Heart left ventricle (tissue), 16 donors: ENCODE measurements at regions not wholly inside any gene's neighbourhood (a gene's known extent, or its start where the extent isn't known, plus 50 kb on each side); places are given as distances from the start of the nearest gene placed in this dataset.
A peak's percentile ranks its signal among the peaks of the same experiment; 100 is the strongest.

Source experiments
- ATAC-seq, 4 donors: fragments of 200-7000 bp; cut with Tn5 transposase; one replicate each; pipeline ENCODE4 v1.9.1; 2020 to 2022; ENCODE audit warnings: moderate library complexity in 4 of 4, mild to moderate bottlenecking in 3 of 4, moderate number of reproducible peaks in 1 of 4
- DNase-seq, 5 donors: peaks; one replicate each; pipeline ENCODE4 v3.0.0-alpha.2; 2020
- H3K27ac ChIP-seq, 12 donors: fragments of 200-600 bp; sonication (generic) in 4 of 12; one replicate each; pipeline versions ENCODE4 v1.5.0 to v1.8.0; 2016 to 2022; ENCODE audit warnings: mild to moderate bottlenecking in 2 of 12
- H3K27me3 ChIP-seq, 9 donors: fragments of 200-600 bp; sonication (generic) in 2 of 9; one replicate each; pipeline versions ENCODE4 v1.5.1 to v1.8.0; 2016 to 2022; ENCODE audit warnings: mild to moderate bottlenecking in 3 of 9
- H3K36me3 ChIP-seq, 9 donors: fragments of 200-600 bp; sonication (generic) in 2 of 9; one replicate each; pipeline versions ENCODE4 v1.5.0 to v1.8.0; 2018 to 2022; ENCODE audit warnings: mild to moderate bottlenecking in 2 of 9
- H3K4me1 ChIP-seq, 12 donors: fragments of 200-600 bp; sonication (generic) in 4 of 12; one replicate each; pipeline versions ENCODE4 v1.5.0 to v1.8.0; 2016 to 2022; ENCODE audit warnings: mild to moderate bottlenecking in 3 of 12
- H3K4me3 ChIP-seq, 12 donors: fragments of 200-600 bp; sonication (generic) in 4 of 12; one replicate each; pipeline versions ENCODE4 v1.5.0 to v1.8.0; 2017 to 2022; ENCODE audit warnings: mild to moderate bottlenecking in 9 of 12, moderate library complexity in 4 of 12
- H3K9me3 ChIP-seq, 12 donors: fragments of 200-600 bp; sonication (generic) in 4 of 12; one replicate each; pipeline versions ENCODE4 v1.5.0 to v1.8.0; 2016 to 2022; ENCODE audit warnings: mild to moderate bottlenecking in 1 of 12
- POLR2A ChIP-seq, 2 donors: fragments of 450-650 bp; IDR thresholded peaks; one replicate each; pipeline ENCODE4 v1.6.1; 2017; ENCODE audit warnings: antibody characterized with exemption in 2 of 2, mild to moderate bottlenecking in 2 of 2, moderate library complexity in 2 of 2
- WGBS, 4 donors: extraction: QIAGEN DNeasy Blood & Tissue Kit in 2 of 4; methylation state at CpG; one replicate each; pipeline versions ENCODE4 v1.1.5 to v1.1.7; 2013 to 2018; 5-methylcytosine and 5-hydroxymethylcytosine counted together
- intact Hi-C, 10 donors: fragments of 100-400 bp; cut with DNase I; formaldehyde crosslinking; loops; one replicate each; pipeline versions ENCODE4 v1.11.1 to v1.14.2; 2022
- TF ChIP-seq, protein P1 (sequence below), 12 donors: fragments of 200-600 bp; sonication (generic) in 4 of 12; IDR thresholded peaks; one replicate each; pipeline versions ENCODE4 v1.5.0 to v1.8.0; 2018 to 2022; ENCODE audit warnings: antibody characterized with exemption in 12 of 12, mild to moderate bottlenecking in 5 of 12
- donor health status: ischemic (EF 13 %, LVEDD 7.1; RV severe dilation, severe dysfunction).
- donor health status: healthy with polysubstance abuse.
- donor health status: DM: no; HTN: yes; CAD: no.
- donor health status: DM: no; HTN: no; CAD: no.
- donor health status: ischemic (EF 25% LVEDD 6.9; RV normal size, moderate dysfunction).
- donor health status: ischemic (EF 25% LVEDD 5.7; RV mildly dilated, moderate dysfunction).
- donor health status: healthy.
- donor health status: DM: yes; HTN: yes; CAD: no.
- donor health status: ischemic (EF 35%, LVEDD 5.7; RV mildly dilated, moderate dysfunction).
- donor health status: nonischemic (EF 11% LVEDD 7.7; RV severe dilation, severe dysfunction).
- donor health status: DM: yes; HTN: yes; CAD: no.
- donor health status: PGD.
- donor health status: ischemic (EF 29% LVEDD 5.4; RV normal size, mild dysfunction).
- donor health status: nonischemic (EF 23%, LVEDD 6.1; RV moderate dilation, normal function).

DNA sequence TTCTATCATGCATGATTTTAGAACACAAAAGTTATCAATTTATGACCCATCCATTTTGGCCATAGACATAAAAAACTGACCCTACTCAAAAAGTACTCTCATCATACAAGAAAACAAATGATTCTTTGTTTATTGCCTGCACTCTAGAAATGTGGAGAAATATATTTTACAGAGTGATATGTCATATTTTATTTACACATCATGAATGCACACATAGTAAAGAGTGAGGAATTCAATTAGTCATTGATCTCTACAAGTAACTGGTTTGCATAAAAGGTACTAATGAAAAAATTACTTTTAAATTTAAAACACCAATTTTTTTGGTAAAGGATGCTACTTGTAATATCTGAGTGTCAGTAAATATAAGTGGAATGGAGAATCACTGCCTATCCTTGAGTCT lies 242.5 kb upstream of the FAT4 start:
- intact Hi-C loops: loop anchor here in 1 of 10 donors (10.0 kb wide), 1 partner anchor 737 kb away; no protein-coding TSS in a partner anchor
- DNase-seq (no peak), ATAC-seq (no peak)
- H3K9me3 ChIP-seq: peaks cover 0 to 5% (median 0%) of the 10 kb centered on the region in 12 donors
- peaks cover 0 to 3% (median 0%) of the 10 kb centered on the region in 12 donors for H3K4me1 ChIP-seq
- no peak overlapping the region for H3K27ac ChIP-seq
- H3K27me3 ChIP-seq: no peaks in the 10 kb centered on the region
- no peak overlapping the region for H3K4me3 ChIP-seq
- TF ChIP-seq, protein P1, sequence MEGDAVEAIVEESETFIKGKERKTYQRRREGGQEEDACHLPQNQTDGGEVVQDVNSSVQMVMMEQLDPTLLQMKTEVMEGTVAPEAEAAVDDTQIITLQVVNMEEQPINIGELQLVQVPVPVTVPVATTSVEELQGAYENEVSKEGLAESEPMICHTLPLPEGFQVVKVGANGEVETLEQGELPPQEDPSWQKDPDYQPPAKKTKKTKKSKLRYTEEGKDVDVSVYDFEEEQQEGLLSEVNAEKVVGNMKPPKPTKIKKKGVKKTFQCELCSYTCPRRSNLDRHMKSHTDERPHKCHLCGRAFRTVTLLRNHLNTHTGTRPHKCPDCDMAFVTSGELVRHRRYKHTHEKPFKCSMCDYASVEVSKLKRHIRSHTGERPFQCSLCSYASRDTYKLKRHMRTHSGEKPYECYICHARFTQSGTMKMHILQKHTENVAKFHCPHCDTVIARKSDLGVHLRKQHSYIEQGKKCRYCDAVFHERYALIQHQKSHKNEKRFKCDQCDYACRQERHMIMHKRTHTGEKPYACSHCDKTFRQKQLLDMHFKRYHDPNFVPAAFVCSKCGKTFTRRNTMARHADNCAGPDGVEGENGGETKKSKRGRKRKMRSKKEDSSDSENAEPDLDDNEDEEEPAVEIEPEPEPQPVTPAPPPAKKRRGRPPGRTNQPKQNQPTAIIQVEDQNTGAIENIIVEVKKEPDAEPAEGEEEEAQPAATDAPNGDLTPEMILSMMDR (IDR thresholded peaks at IDR 0.05): no peak
- TF ChIP-seq POLR2A (IDR thresholded peaks at IDR 0.05): no peak
- H3K36me3 ChIP-seq: no peaks in the 10 kb centered on the region

GRCh38 chr4:125070861-125071260 lies 243.9 kb upstream of the FAT4 start:
- ATAC-seq (peak in 1 of 4 donors; percentile 24), DNase-seq (no peak)
- TF ChIP-seq, protein P1 (IDR thresholded peaks at IDR 0.05): peak in 1 of 12 donors; percentile 3
- no peak for TF ChIP-seq POLR2A (IDR thresholded peaks at IDR 0.05)
- H3K36me3 ChIP-seq: no peaks in the 10 kb centered on the region
- H3K27ac ChIP-seq: no peak overlapping the region
- intact Hi-C loops: loop anchor here in 1 of 10 donors (10.0 kb wide), 1 partner anchor 736 kb away; no protein-coding TSS in a partner anchor
- no peaks in the 10 kb centered on the region for H3K27me3 ChIP-seq
- H3K9me3 ChIP-seq: peaks cover 0 to 5% (median 0%) of the 10 kb centered on the region in 12 donors
- H3K4me3 ChIP-seq: no peak overlapping the region
- peaks cover 0 to 3% (median 0%) of the 10 kb centered on the region in 12 donors for H3K4me1 ChIP-seq

GRCh38 chr4:125062115-125063050 lies 252.4 kb upstream of the FAT4 start:
- H3K9me3 ChIP-seq: no peaks in the 10 kb centered on the region
- intact Hi-C loops: no loop called here
- H3K27me3 ChIP-seq: no peaks in the 10 kb centered on the region
- DNase-seq (no peak), ATAC-seq (no peak)
- WGBS, 4 donors: 78 to 81% (median 79%) methylated on average over 7 of the region's 7 CpGs
- no peak overlapping the region for H3K27ac ChIP-seq
- H3K4me3 ChIP-seq: no peak overlapping the region
- no peaks in the 10 kb centered on the region for H3K36me3 ChIP-seq
- no peaks in the 10 kb centered on the region for H3K4me1 ChIP-seq
- TF ChIP-seq, protein P1 (IDR thresholded peaks at IDR 0.05): no peak
- no peak for TF ChIP-seq POLR2A (IDR thresholded peaks at IDR 0.05)

DNA sequence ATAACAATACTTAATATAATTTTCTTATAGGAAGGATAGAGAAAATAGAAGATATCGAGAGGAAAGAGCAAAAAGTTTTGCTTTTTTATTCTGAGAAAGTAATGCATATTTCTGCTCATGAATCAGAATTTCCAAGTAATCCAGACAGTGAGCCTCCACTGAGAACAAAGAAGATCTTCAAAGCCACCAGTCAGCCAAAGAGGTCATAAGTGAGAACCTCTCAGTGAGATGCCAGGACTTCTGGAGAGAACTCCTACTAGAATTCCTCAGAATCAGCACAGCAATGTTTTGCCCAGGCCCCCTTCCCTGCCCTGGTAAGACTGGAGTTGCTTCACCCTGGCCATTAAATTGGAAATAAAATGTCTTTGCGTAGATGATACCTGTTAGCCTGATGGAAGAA lies 254.4 kb upstream of the FAT4 start:
- DNase-seq (no peak), ATAC-seq (no peak)
- H3K27ac ChIP-seq: no peak overlapping the region
- no peaks in the 10 kb centered on the region for H3K9me3 ChIP-seq
- no peaks in the 10 kb centered on the region for H3K27me3 ChIP-seq
- WGBS, 4 donors: 65 to 97% (median 82%) methylated on average over 2 of the region's 2 CpGs
- no peaks in the 10 kb centered on the region for H3K4me1 ChIP-seq
- H3K36me3 ChIP-seq: no peaks in the 10 kb centered on the region
- TF ChIP-seq, protein P1 (IDR thresholded peaks at IDR 0.05): no peak
- TF ChIP-seq POLR2A (IDR thresholded peaks at IDR 0.05): no peak
- no peak overlapping the region for H3K4me3 ChIP-seq
- intact Hi-C loops: no loop called here
